Body of pancreas (tissue), 4 donors: ENCODE measurements at regions not wholly inside any gene's neighbourhood (a gene's known extent, or its start where the extent isn't known, plus 50 kb on each side); places are given as distances from the start of the nearest gene placed in this dataset.

Experiments used
- ATAC-seq: fragments of 150-250 bp; one replicate; pipeline ENCODE4 v1.9.1; 2016
- DNase-seq, 4 donors: peaks; one replicate each; pipeline ENCODE4 v3.0.0-alpha.2; 2019
- H3K27ac ChIP-seq, 4 donors: fragments of 200-600 bp; sonication (generic); 1 replicate in 3 of 4; 2 replicates in 1 of 4; pipeline versions ENCODE4 v1.5.1 to v1.6.1; 2016 to 2019; ENCODE audit warnings: mild to moderate bottlenecking in 1 of 4, mixed read lengths in 1 of 4, moderate library complexity in 1 of 4
- H3K27me3 ChIP-seq, 2 donors: fragments of 200-600 bp; sonication (generic); one replicate each; pipeline ENCODE4 v1.6.0; 2016; ENCODE audit warnings: mild to moderate bottlenecking in 1 of 2
- H3K36me3 ChIP-seq, 2 donors: fragments of 200-600 bp; sonication (generic); replicated peaks in 1 of 2; 2 replicates each; pipeline ENCODE4 v1.5.1; 2016; ENCODE audit warnings: low read depth in 2 of 2; ENCODE audit not compliant: insufficient read depth in 1 of 2
- H3K4me1 ChIP-seq: fragments of 200-600 bp; sonication (generic); one replicate; pipeline ENCODE4 v1.6.0; 2016
- H3K4me3 ChIP-seq, 2 donors: fragments of 200-600 bp; sonication (generic); 1 replicate in 1 of 2; 2 replicates in 1 of 2; pipeline ENCODE4 v1.5.1; 2016 to 2019
- H3K9me3 ChIP-seq, 3 donors: fragments of 200-600 bp; sonication (generic); 1 replicate in 2 of 3; 2 replicates in 1 of 3; pipeline ENCODE4 v1.5.1; 2016
- POLR2A ChIP-seq, 3 donors: fragments of 450-650 bp; IDR thresholded peaks; one replicate each; pipeline ENCODE4 v1.6.1; 2016; ENCODE audit warnings: antibody characterized with exemption in 3 of 3, mild to moderate bottlenecking in 2 of 3
- WGBS, 2 donors: methylation state at CpG; one replicate each; pipeline ENCODE4 v1.1.5; 2017; 5-methylcytosine and 5-hydroxymethylcytosine counted together
- intact Hi-C: fragments of 100-400 bp; cut with DNase I; formaldehyde crosslinking; loops from one replicate; pipeline ENCODE4 v1.15.1; 2023
- TF ChIP-seq, protein P1 (sequence below), 7 experiments: fragments of 450-650 bp in 4 of 7; fragments of 200-600 bp in 3 of 7; sonication (generic) in 3 of 7; IDR thresholded peaks; one replicate each; pipeline ENCODE4 v1.5.1; 2016 to 2019; ENCODE audit warnings: antibody characterized with exemption in 7 of 7

DNA sequence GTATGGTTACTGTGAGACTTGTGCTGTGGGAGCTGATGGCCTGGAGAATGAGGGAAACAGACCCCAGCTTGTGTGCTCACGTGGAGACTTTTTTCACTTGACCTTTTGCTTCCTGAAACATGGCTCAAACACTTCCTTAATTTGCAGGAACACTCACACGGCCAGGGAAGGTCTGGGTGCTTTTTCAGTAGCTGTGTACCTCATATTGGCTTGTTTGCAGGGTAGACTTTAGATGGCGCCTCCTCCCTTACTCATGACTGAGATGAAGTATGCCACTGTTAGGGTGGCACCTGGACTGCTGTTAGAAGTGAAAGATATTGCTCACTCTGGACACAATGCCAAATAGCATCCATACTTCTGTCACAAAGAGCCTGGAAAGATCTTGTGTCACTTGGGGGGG is 75.7 kb upstream of the WDR1 start:
- no peaks in the 10 kb centered on the region for H3K4me1 ChIP-seq
- no peaks in the 10 kb centered on the region for H3K36me3 ChIP-seq
- H3K27ac ChIP-seq, result no peak overlapping the region
- DNase-seq, result no peak
- no peak for ATAC-seq
- H3K4me3 ChIP-seq, result no peak overlapping the region
- H3K27me3 ChIP-seq, result no peaks in the 10 kb centered on the region
- intact Hi-C loops, result no loop called here
- 30 to 40% methylated on average over 2 to 3 of the region's 3 CpGs for WGBS, 2 donors
- no peaks in the 10 kb centered on the region for H3K9me3 ChIP-seq
- no peak for TF ChIP-seq POLR2A (IDR thresholded peaks at IDR 0.05)
- TF ChIP-seq, protein P1, sequence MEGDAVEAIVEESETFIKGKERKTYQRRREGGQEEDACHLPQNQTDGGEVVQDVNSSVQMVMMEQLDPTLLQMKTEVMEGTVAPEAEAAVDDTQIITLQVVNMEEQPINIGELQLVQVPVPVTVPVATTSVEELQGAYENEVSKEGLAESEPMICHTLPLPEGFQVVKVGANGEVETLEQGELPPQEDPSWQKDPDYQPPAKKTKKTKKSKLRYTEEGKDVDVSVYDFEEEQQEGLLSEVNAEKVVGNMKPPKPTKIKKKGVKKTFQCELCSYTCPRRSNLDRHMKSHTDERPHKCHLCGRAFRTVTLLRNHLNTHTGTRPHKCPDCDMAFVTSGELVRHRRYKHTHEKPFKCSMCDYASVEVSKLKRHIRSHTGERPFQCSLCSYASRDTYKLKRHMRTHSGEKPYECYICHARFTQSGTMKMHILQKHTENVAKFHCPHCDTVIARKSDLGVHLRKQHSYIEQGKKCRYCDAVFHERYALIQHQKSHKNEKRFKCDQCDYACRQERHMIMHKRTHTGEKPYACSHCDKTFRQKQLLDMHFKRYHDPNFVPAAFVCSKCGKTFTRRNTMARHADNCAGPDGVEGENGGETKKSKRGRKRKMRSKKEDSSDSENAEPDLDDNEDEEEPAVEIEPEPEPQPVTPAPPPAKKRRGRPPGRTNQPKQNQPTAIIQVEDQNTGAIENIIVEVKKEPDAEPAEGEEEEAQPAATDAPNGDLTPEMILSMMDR (IDR thresholded peaks at IDR 0.05), result no peak

DNA sequence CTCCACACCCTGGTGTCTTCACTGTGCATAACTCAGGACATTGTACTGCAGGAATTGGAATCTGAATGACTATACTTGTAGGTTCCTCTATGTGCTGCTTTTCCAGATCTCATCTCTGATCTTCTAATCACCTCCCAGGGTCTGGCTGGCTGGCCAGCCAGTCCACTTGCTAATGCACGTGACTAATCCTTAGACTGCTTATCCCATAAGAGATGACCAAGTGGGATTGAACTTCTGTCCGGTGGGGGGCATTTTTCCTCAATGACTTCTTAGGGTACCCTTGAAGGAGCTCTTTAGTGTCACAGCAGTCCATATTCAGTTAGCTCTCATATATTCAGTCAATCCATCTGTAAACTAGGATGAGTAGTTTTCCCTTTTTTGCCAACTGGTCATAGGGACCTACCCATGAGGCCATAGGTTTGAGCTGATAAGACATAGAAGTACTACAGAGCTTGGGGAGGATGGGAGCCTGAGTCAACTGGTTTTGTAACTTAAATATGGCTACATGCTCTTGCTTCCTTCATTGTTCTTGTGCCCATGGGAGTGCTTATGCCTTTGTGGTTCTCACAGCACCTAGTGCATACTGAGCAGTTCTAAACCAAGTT is 71.9 kb upstream of the WDR1 start:
- Histone ChIP-seq H3K4me3 (no peak overlapping the region), H3K9me3 (no peaks in the 10 kb centered on the region), H3K36me3 (no peaks in the 10 kb centered on the region), H3K27ac (no peak overlapping the region), H3K27me3 (no peaks in the 10 kb centered on the region), H3K4me1 (no peaks in the 10 kb centered on the region)
- 50 to 75% methylated on average over 2 of the region's 2 CpGs for WGBS, 2 donors
- DNase-seq (no peak), ATAC-seq (no peak)
- TF ChIP-seq, protein P1 (IDR thresholded peaks at IDR 0.05), result no peak
- no peak for TF ChIP-seq POLR2A (IDR thresholded peaks at IDR 0.05)
- intact Hi-C loops, result no loop called here

DNA sequence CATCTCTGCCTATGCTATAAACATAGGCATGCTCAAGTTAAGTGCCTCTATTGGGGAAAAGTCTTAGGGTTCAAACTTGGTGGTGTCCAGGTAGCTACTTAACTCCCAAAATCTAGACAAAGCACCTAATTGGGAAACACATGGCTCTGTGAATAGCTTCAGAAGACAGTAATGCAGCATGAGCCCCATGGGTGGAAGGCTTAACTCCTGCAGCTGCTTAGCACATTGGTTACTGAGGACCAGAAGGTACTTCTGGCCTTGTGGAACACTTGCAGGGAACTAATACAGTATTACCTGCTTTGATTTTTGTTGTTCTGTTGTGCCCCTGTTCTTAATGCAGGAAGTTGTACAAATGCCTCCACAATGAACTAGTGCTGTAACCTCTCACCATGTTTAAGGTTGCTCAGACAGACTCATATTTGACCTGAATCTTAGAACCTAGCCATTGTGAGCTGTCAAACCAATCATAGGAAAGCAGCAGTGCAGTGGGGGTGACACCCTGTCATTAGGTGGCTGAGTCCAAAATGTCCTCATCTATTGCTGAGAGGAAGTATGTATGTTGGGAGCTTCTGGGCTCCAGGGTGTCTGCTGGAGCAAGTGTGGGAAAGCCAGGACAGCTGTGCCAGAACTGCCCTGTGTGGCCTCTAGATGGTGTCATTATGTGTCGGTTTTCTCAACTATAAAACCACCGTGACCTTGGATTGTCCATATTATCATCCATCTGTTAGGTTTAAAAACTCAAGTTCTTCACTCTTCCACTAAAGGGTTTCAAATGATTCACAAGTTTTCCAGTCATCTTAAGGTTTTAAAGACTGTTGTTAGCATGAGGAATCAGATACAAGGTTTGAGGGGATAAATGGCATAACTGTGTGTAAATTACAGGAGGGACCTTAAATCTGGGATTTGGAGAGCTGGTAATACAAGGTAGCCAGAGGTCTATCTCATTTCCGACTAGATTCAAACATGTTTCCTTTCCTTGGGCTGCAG is 69.9 kb upstream of the WDR1 start:
- WGBS, 2 donors, result 24 to 28% methylated on average over 3 of the region's 3 CpGs
- no peaks in the 10 kb centered on the region for H3K9me3 ChIP-seq
- no peak for DNase-seq
- H3K27me3 ChIP-seq, result no peaks in the 10 kb centered on the region
- intact Hi-C loops, result no loop called here
- no peak for TF ChIP-seq POLR2A (IDR thresholded peaks at IDR 0.05)
- TF ChIP-seq, protein P1 (IDR thresholded peaks at IDR 0.05), result no peak
- no peak overlapping the region for H3K4me3 ChIP-seq
- no peak overlapping the region for H3K27ac ChIP-seq
- ATAC-seq, result no peak
- no peaks in the 10 kb centered on the region for H3K36me3 ChIP-seq
- H3K4me1 ChIP-seq, result no peaks in the 10 kb centered on the region

DNA sequence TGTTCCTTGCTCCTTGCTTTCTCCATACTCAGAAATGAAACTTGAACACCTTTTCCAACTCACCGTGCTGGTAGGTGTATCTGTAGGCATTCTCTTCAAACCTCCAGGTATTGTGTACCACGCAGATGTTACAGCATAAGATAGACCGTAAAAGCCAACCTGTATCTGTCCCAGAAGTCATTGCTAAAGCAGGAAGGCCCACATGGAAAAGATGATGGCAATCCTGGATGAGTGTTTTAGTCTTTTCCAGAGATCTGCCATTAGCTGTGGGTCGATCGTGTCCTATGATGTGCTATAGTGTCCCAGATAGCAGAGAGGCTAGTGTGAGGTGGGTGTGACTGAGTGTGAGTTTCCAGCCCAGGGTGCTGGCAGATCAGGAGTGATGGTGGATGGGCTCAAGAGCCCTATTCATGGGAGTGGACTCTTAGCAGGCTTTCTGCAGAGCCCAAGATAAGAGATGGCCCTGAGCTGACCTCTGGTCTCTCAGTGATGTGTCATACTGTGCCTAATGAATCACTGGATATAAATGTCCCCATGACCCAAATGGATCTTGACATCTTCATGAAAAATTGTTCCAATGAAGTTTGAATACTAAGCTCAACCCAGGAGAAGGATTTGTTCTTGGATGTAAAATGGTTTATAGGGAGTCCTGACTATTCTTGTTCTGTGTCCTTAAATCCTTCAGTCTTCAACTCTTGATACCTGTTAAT is 69.1 kb upstream of the WDR1 start:
- DNase-seq (no peak), ATAC-seq (no peak)
- TF ChIP-seq, protein P1 (IDR thresholded peaks at IDR 0.05), result no peak
- no peak for TF ChIP-seq POLR2A (IDR thresholded peaks at IDR 0.05)
- no peak overlapping the region for H3K27ac ChIP-seq
- intact Hi-C loops, result no loop called here
- no peaks in the 10 kb centered on the region for H3K36me3 ChIP-seq
- no peaks in the 10 kb centered on the region for H3K27me3 ChIP-seq
- WGBS, 2 donors, result 72 to 83% methylated on average over 5 of the region's 5 CpGs
- H3K9me3 ChIP-seq, result no peaks in the 10 kb centered on the region
- H3K4me3 ChIP-seq, result no peak overlapping the region
- H3K4me1 ChIP-seq, result no peaks in the 10 kb centered on the region
